HL-60 (cell line): ENCODE measurements at regions not wholly inside any gene's neighbourhood (a gene's known extent, or its start where the extent isn't known, plus 50 kb on each side); places are given as distances from the start of the nearest gene placed in this dataset.

Experiments used
- CTCF ChIP-seq: IDR thresholded peaks from one replicate; pipeline ENCODE4 v1.5.1; 2011; ENCODE audit warnings: low read length, control low read depth, inconsistent platforms; ENCODE audit not compliant: insufficient read depth
- GABPA ChIP-seq: IDR thresholded peaks from 2 replicates; pipeline ENCODE4 v1.6.1; 2012; ENCODE audit warnings: low read depth
- POLR2AphosphoS5 ChIP-seq: IDR thresholded peaks from 2 replicates; pipeline ENCODE4 v1.6.1; 2012; ENCODE audit warnings: low read depth
- REST ChIP-seq: IDR thresholded peaks from 2 replicates; pipeline ENCODE4 v1.6.1; 2012; ENCODE audit warnings: low read depth; ENCODE audit not compliant: insufficient replicate concordance
- SPI1 ChIP-seq: IDR thresholded peaks from 2 replicates; pipeline ENCODE4 v1.6.1; 2012; ENCODE audit warnings: low read depth, mild to moderate bottlenecking, borderline replicate concordance

- TF ChIP-seq CTCF: no peak
- no peak for TF ChIP-seq REST
- TF ChIP-seq POLR2AphosphoS5: no peak
- TF ChIP-seq GABPA: no peak
- TF ChIP-seq SPI1: no peak
These were observed 521.0 kb upstream of the MYT1L start for GRCh38 chr2:2851806-2852777.
